ENCODE measurements at regions not wholly inside any gene's neighbourhood (a gene's known extent, or its start where the extent isn't known, plus 50 kb on each side); places are given as distances from the start of the nearest gene placed in this dataset.

GRCh38 chr15:31887246-31887645 is 143.1 kb upstream of the CHRNA7 start:
- DNase-seq (ENCODE audit: low read depth): no peak

GRCh38 chr15:31892513-31892912 is 137.8 kb upstream of the CHRNA7 start:
- no peak for DNase-seq (ENCODE audit: low read depth)

- no peak for DNase-seq (ENCODE audit: low read depth)
Measured at GRCh38 chr15:31893780-31894179, 136.5 kb upstream of the CHRNA7 start.

- no peak for DNase-seq (ENCODE audit: low read depth)
Measured at GRCh38 chr15:31897746-31898145, 132.6 kb upstream of the CHRNA7 start.

- DNase-seq (ENCODE audit: low read depth): no peak
Measured at GRCh38 chr15:31901501-31901900, 128.8 kb upstream of the CHRNA7 start.

GRCh38 chr15:31905054-31905453 is 125.3 kb upstream of the CHRNA7 start:
- DNase-seq (ENCODE audit: low read depth): no peak

GRCh38 chr15:31925541-31925940 is 104.8 kb upstream of the CHRNA7 start:
- no peak for DNase-seq (ENCODE audit: low read depth)

GRCh38 chr15:31930967-31931366 is 99.3 kb upstream of the CHRNA7 start:
- no peak for DNase-seq (ENCODE audit: low read depth)

GRCh38 chr15:31932576-31932975 is 97.7 kb upstream of the CHRNA7 start:
- DNase-seq (ENCODE audit: low read depth): no peak

- DNase-seq (ENCODE audit: low read depth): no peak
Measured at GRCh38 chr15:31934821-31935220, 95.5 kb upstream of the CHRNA7 start.

- DNase-seq (ENCODE audit: low read depth): no peak
Measured at GRCh38 chr15:31953478-31953877, 76.8 kb upstream of the CHRNA7 start.

- no peak for DNase-seq (ENCODE audit: low read depth)
Measured at GRCh38 chr15:31954374-31955172, 75.7 kb upstream of the CHRNA7 start.

GRCh38 chr15:31955734-31956133 is 74.6 kb upstream of the CHRNA7 start:
- no peak for DNase-seq (ENCODE audit: low read depth)

- no peak for DNase-seq (ENCODE audit: low read depth)
Measured at GRCh38 chr15:31957581-31957980, 72.7 kb upstream of the CHRNA7 start.

GRCh38 chr15:31964586-31965307 is 65.6 kb upstream of the CHRNA7 start:
- no peak for DNase-seq (ENCODE audit: low read depth)

GRCh38 chr15:31970007-31970406 is 60.3 kb upstream of the CHRNA7 start:
- DNase-seq (ENCODE audit: low read depth): no peak

- DNase-seq (ENCODE audit: low read depth): no peak
Measured at GRCh38 chr15:31973197-31973596, 57.1 kb upstream of the CHRNA7 start.

- no peak for DNase-seq (ENCODE audit: low read depth)
Measured at GRCh38 chr15:31974154-31974794, 56.0 kb upstream of the CHRNA7 start.

- DNase-seq (ENCODE audit: low read depth): no peak
Measured at GRCh38 chr15:31974855-31975829, 55.2 kb upstream of the CHRNA7 start.

- DNase-seq (ENCODE audit: low read depth): no peak
Measured at GRCh38 chr15:31975830-31976229, 54.5 kb upstream of the CHRNA7 start.

GRCh38 chr15:31977138-31977537 is 53.2 kb upstream of the CHRNA7 start:
- DNase-seq (ENCODE audit: low read depth): no peak
